ENCODE measurements at regions not wholly inside any gene's neighbourhood (a gene's known extent, or its start where the extent isn't known, plus 50 kb on each side); places are given as distances from the start of the nearest gene placed in this dataset.

GRCh38 chr1:208298593-208299269 lies 54.5 kb upstream of the PLXNA2 start:
- DNase-seq = no peak

- DNase-seq = no peak
Measured at GRCh38 chr1:208300084-208300770, 56.0 kb upstream of the PLXNA2 start.

- no peak for DNase-seq
Measured at GRCh38 chr1:208302699-208303238, 58.6 kb upstream of the PLXNA2 start.

GRCh38 chr1:208303743-208304712 lies 59.8 kb upstream of the PLXNA2 start:
- no peak for DNase-seq

- no peak for DNase-seq
Measured at GRCh38 chr1:208308221-208308620, 64.0 kb upstream of the PLXNA2 start.

GRCh38 chr1:208309771-208310170 lies 65.6 kb upstream of the PLXNA2 start:
- DNase-seq = no peak

- no peak for DNase-seq
Measured at GRCh38 chr1:208312706-208313105, 68.5 kb upstream of the PLXNA2 start.

- DNase-seq = no peak
Measured at GRCh38 chr1:208314431-208314830, 70.2 kb upstream of the PLXNA2 start.

GRCh38 chr1:208318150-208318734 lies 74.1 kb upstream of the PLXNA2 start:
- DNase-seq = no peak

- no peak for DNase-seq
Measured at GRCh38 chr1:208324005-208324404, 79.8 kb upstream of the PLXNA2 start.

- DNase-seq = no peak
Measured at GRCh38 chr1:208326033-208326432, 81.8 kb upstream of the PLXNA2 start.

- no peak for DNase-seq
Measured at GRCh38 chr1:208329300-208329699, 85.1 kb upstream of the PLXNA2 start.

GRCh38 chr1:208332036-208332773 lies 88.0 kb upstream of the PLXNA2 start:
- no peak for DNase-seq

- DNase-seq = no peak
Measured at GRCh38 chr1:208332774-208333126, 88.6 kb upstream of the PLXNA2 start.

GRCh38 chr1:208333676-208334075 lies 89.5 kb upstream of the PLXNA2 start:
- DNase-seq = no peak

- no peak for DNase-seq
Measured at GRCh38 chr1:208335371-208336136, 91.4 kb upstream of the PLXNA2 start.

GRCh38 chr1:208336137-208336518 lies 91.9 kb upstream of the PLXNA2 start:
- no peak for DNase-seq

- no peak for DNase-seq
Measured at GRCh38 chr1:208339911-208340310, 95.7 kb upstream of the PLXNA2 start.

GRCh38 chr1:208343226-208343625 lies 99.0 kb upstream of the PLXNA2 start:
- DNase-seq = no peak

GRCh38 chr1:208344202-208344857 lies 100.1 kb upstream of the PLXNA2 start:
- DNase-seq = no peak

- no peak for DNase-seq
Measured at GRCh38 chr1:208347191-208347590, 103.0 kb upstream of the PLXNA2 start.
